K562 (cell line): ENCODE measurements at regions not wholly inside any gene's neighbourhood (a gene's known extent, or its start where the extent isn't known, plus 50 kb on each side); places are given as distances from the start of the nearest gene placed in this dataset.

ENCODE experiments used
- ATAC-seq: fragments of 200-7000 bp; cut with Tn5 transposase; 3 replicates; pipeline ENCODE4 v1.9.1; 2020; ENCODE audit warnings: moderate library complexity
- BruUV-seq: library from RNA; stranded (reverse); fragments of 400-500 nt; replicated peaks from 2 replicates; lab custom pipeline; 2021; lab: Mats Ljungman, UMichigan
- CTCF ChIA-PET: fragments of 300-600 bp; formaldehyde crosslinking; extraction: SDS; loops from one replicate; lab custom pipeline; 2021; ENCODE audit warnings: low intra/inter-chr PET ratio; lab: Yijun Ruan, JAX
- POLR2A ChIA-PET: fragments of 300-600, 350-650 bp; sonication (Branson Sonifier 250); formaldehyde crosslinking; extraction: SDS; loops from one replicate; lab custom pipeline; 2021; ENCODE audit warnings: antibody characterized with exemption, inconsistent platforms; lab: Yijun Ruan, JAX
- DNase-seq, 4 experiments: peaks; one replicate each; pipeline versions ENCODE4 v3.0.0 to v3.0.0-alpha.2; 2011 to 2018; ENCODE audit warnings: low spot score in 3 of 4, mixed read lengths in 3 of 4; ENCODE audit errors: extremely low read depth in 1 of 4
- FAIRE-seq: peaks from 2 replicates; lab custom pipeline; 2011; peaks lifted over from hg19 to GRCh38; lab: Jason Lieb, UNC
- H2AFZ ChIP-seq: 2 replicates; pipeline ENCODE4 v1.6.0; 2011; ENCODE audit warnings: low read depth, low read length, control low read depth, inconsistent platforms
- H3K27ac ChIP-seq: fragments of 200-600 bp; 3 replicates; pipeline ENCODE4 v1.8.0; 2011; ENCODE audit warnings: low read depth, mild to moderate bottlenecking, control low read depth, inconsistent platforms, low read length, moderate library complexity, mixed read lengths; ENCODE audit errors: extremely low read depth
- H3K27me3 ChIP-seq, 2 experiments: fragments of 300-600 bp in 1 of 2; 2 replicates in 1 of 2; 3 replicates in 1 of 2; pipeline versions ENCODE4 v1.6.0 to v1.8.0; 2011; ENCODE audit warnings: inconsistent platforms in 2 of 2, low read length in 2 of 2, mild to moderate bottlenecking in 1 of 2, mixed read lengths in 1 of 2, moderate library complexity in 1 of 2; ENCODE audit not compliant: control insufficient read depth in 2 of 2, insufficient read depth in 2 of 2
- H3K36me3 ChIP-seq: fragments of 300-600 bp; 3 replicates; pipeline ENCODE4 v1.8.0; 2011; ENCODE audit warnings: mild to moderate bottlenecking, low read length, inconsistent platforms; ENCODE audit not compliant: control insufficient read depth, insufficient read depth
- H3K4me1 ChIP-seq, 2 experiments: fragments of 200-600 bp in 1 of 2; replicated peaks in 1 of 2; 2 replicates in 1 of 2; 3 replicates in 1 of 2; pipeline versions ENCODE4 v1.5.1 to v1.8.0; 2011; ENCODE audit warnings: inconsistent platforms in 2 of 2, low read length in 2 of 2, mild to moderate bottlenecking in 1 of 2, mixed read lengths in 1 of 2, moderate library complexity in 1 of 2; ENCODE audit not compliant: control insufficient read depth in 2 of 2, insufficient read depth in 2 of 2
- H3K4me2 ChIP-seq: 2 replicates; pipeline ENCODE4 v1.6.1; 2011; ENCODE audit warnings: low read length, control low read depth, inconsistent platforms, mixed read lengths; ENCODE audit not compliant: insufficient read depth
- H3K4me3 ChIP-seq: fragments of 200-600 bp; sonication (generic), shearing (Covaris generic); 2 replicates; pipeline ENCODE4 v1.5.1; 2016; ENCODE audit warnings: control low read depth, inconsistent platforms
- H3K79me2 ChIP-seq: fragments of 200-600 bp; 3 replicates; pipeline ENCODE4 v1.8.0; 2011; ENCODE audit warnings: low read length, inconsistent platforms; ENCODE audit not compliant: control insufficient read depth, insufficient read depth
- H3K9ac ChIP-seq, 2 experiments: 2 replicates each; pipeline versions ENCODE4 v1.6.0 to v1.6.1; 2011; ENCODE audit warnings: low read depth in 2 of 2, low read length in 2 of 2, control low read depth in 1 of 2, inconsistent platforms in 1 of 2, mild to moderate bottlenecking in 1 of 2, mixed read lengths in 1 of 2; ENCODE audit not compliant: insufficient read depth in 1 of 2
- H3K9me1 ChIP-seq: one replicate; pipeline ENCODE4 v1.6.0; 2011; ENCODE audit warnings: inconsistent platforms, mild to moderate bottlenecking, low read length, moderate library complexity; ENCODE audit not compliant: control insufficient read depth, insufficient read depth
- H3K9me3 ChIP-seq: replicated peaks from 2 replicates; pipeline ENCODE4 v1.5.1; 2011; ENCODE audit warnings: low read depth, low read length, inconsistent platforms; ENCODE audit not compliant: control insufficient read depth, insufficient read depth
- H4K20me1 ChIP-seq: replicated peaks from 2 replicates; pipeline ENCODE4 v1.6.1; 2011; ENCODE audit warnings: low read length, inconsistent platforms, mixed read lengths; ENCODE audit not compliant: control insufficient read depth, insufficient read depth
- ATF7 ChIP-seq: fragments of 450-650 bp; IDR thresholded peaks from 2 replicates; pipeline ENCODE4 v1.7.1; 2014; ENCODE audit warnings: mild to moderate bottlenecking, moderate library complexity
- CAMTA2 ChIP-seq: fragments of 250-450 bp; sonication (Bioruptor Pico); conservative IDR thresholded peaks from 2 replicates; pipeline ENCODE4 v1.5.1; 2022
- KDM4B ChIP-seq, 2 experiments: fragments of 450-650 bp in 1 of 2; sonication (generic) in 1 of 2; IDR thresholded peaks; 2 replicates each; pipeline ENCODE4 v1.6.1; 2016 to 2017; ENCODE audit warnings: borderline replicate concordance in 2 of 2, antibody characterized with exemption in 1 of 2, low read depth in 1 of 2, mild to moderate bottlenecking in 1 of 2
- MTA2 ChIP-seq: fragments of 450-650 bp; IDR thresholded peaks from 2 replicates; pipeline ENCODE4 v1.6.1; 2016; ENCODE audit warnings: low read depth
- NFRKB ChIP-seq: fragments of 450-650 bp; IDR thresholded peaks from 2 replicates; pipeline ENCODE4 v1.6.1; 2016; ENCODE audit warnings: low read depth
- PHB ChIP-seq: fragments of 250-450 bp; sonication (Bioruptor Pico); IDR thresholded peaks from 2 replicates; pipeline ENCODE4 v1.5.0; 2021
- PHB2 ChIP-seq: fragments of 450-650 bp; IDR thresholded peaks from 2 replicates; pipeline ENCODE4 v1.6.1; 2017; ENCODE audit warnings: low read depth
- RBM14 ChIP-seq: fragments of 200-400 bp; formaldehyde crosslinking; IDR thresholded peaks from 2 replicates; pipeline ENCODE4 v1.6.1; 2018; ENCODE audit warnings: low read depth, mild to moderate bottlenecking, low read length, moderate library complexity, borderline replicate concordance; ENCODE audit not compliant: insufficient read depth
- RFX7 ChIP-seq: fragments of 250-450 bp; sonication (Bioruptor Pico); IDR thresholded peaks from 2 replicates; pipeline ENCODE4 v1.5.1; 2021; ENCODE audit warnings: mild to moderate bottlenecking
- ZNF23 ChIP-seq: fragments of 250-450 bp; sonication (Bioruptor Pico); IDR thresholded peaks from 2 replicates; pipeline ENCODE4 v1.4.0; 2020; ENCODE audit warnings: mild to moderate bottlenecking
- ZNF274 ChIP-seq: IDR thresholded peaks from 2 replicates; pipeline ENCODE4 v1.6.1; 2011; ENCODE audit warnings: low read depth, mild to moderate bottlenecking, low read length, moderate library complexity, borderline replicate concordance
- ZNF41 ChIP-seq: fragments of 250-450 bp; sonication (Bioruptor Pico); conservative IDR thresholded peaks from 2 replicates; pipeline ENCODE4 v1.4.0; 2020; ENCODE audit warnings: mild to moderate bottlenecking
- ZNF551 ChIP-seq: fragments of 250-450 bp; sonication (Bioruptor Pico); IDR thresholded peaks from 2 replicates; pipeline ENCODE4 v1.5.0; 2021; ENCODE audit warnings: mild to moderate bottlenecking, moderate library complexity
- WGBS: fragments of 100-300 bp; shearing (Covaris generic); methylation state at CpG from one replicate; pipeline ENCODE4 v1.1.6; 2016; ENCODE audit warnings: low coverage, mixed read lengths; ENCODE audit not compliant: insufficient coverage; ENCODE audit errors: missing lambda C conversion rate; 5-methylcytosine and 5-hydroxymethylcytosine counted together
- in situ Hi-C: fragments of 300-500 bp; cut with MboI; formaldehyde crosslinking; loops from 4 replicates; pipeline ENCODE4 v1.15.0; 2018; ENCODE audit warnings: inconsistent platforms, mixed read lengths
- intact Hi-C: fragments of 100-400 bp; cut with micrococcal nuclease; formaldehyde crosslinking; loops from 2 replicates; pipeline ENCODE4 v1.14.2; 2022
- TF ChIP-seq, protein P1 (sequence below): fragments of 250-450 bp; sonication (Bioruptor Pico); IDR thresholded peaks from 2 replicates; pipeline ENCODE4 v1.8.0; 2022; ENCODE audit warnings: inconsistent platforms
- TF ChIP-seq, protein P2 (sequence below): fragments of 150-350 bp; IDR thresholded peaks from 2 replicates; pipeline ENCODE4 v1.6.1; 2014; ENCODE audit warnings: low read depth, mild to moderate bottlenecking, low read length, borderline replicate concordance
- TF ChIP-seq, protein P3 (sequence below): sonication (generic); formaldehyde crosslinking; IDR thresholded peaks from 2 replicates; pipeline ENCODE4 v1.8.1; 2022; ENCODE audit warnings: missing genetic modification reagents
- TF ChIP-seq, protein P4 (sequence below): fragments of 200-800 bp; sonication (Bioruptor generic); IDR thresholded peaks from 2 replicates; pipeline ENCODE4 v1.6.1; 2017; ENCODE audit warnings: missing genetic modification characterization, missing compliant biosample characterization

DNA sequence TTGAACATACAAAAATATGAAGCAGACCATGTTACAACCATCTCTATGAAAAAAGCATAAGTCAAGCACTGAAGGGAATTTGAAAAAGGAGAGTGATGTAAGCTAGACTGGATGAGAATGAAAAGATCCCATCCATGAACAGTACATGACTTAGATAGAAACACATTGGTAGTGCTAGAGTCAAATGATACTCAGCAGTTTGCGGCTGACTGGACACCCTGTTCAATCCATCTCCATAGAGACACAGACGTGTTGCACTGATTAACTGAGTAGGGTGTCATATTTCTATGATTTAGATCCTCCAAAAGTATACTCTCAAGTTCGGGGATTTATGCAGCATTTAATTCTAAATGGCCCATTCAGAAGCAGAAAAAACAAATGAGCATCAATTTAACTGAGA, 674.3 kb upstream of the NRXN1 start:
- Histone ChIP-seq H3K9me1 (no peaks in the 10 kb centered on the region), H3K4me1 (no peaks in the 10 kb centered on the region), H3K4me3 (no peak overlapping the region), H3K9me3 (no peaks in the 10 kb centered on the region), H3K79me2 (no peaks in the 10 kb centered on the region), H4K20me1 (no peaks in the 10 kb centered on the region), H3K4me2 (no peak overlapping the region), H2AFZ (no peak overlapping the region), H3K9ac (no peak overlapping the region), H3K27me3 (no peaks in the 10 kb centered on the region), H3K27ac (no peak overlapping the region), H3K36me3 (no peaks in the 10 kb centered on the region)
- POLR2A ChIA-PET = no interaction called here
- FAIRE-seq (no peak), DNase-seq (no peak), ATAC-seq (no peak)
- CTCF ChIA-PET = no interaction called here
- in situ Hi-C loops = no loop called here
- WGBS = 2% methylated on average over 3 of the region's 3 CpGs
- intact Hi-C loops = no loop called here
- BruUV-seq = no TSS peak
- no peak for TF ChIP-seq RBM14
- TF ChIP-seq PHB (CRISPR knock-in tag) = no peak
- TF ChIP-seq, protein P1, sequence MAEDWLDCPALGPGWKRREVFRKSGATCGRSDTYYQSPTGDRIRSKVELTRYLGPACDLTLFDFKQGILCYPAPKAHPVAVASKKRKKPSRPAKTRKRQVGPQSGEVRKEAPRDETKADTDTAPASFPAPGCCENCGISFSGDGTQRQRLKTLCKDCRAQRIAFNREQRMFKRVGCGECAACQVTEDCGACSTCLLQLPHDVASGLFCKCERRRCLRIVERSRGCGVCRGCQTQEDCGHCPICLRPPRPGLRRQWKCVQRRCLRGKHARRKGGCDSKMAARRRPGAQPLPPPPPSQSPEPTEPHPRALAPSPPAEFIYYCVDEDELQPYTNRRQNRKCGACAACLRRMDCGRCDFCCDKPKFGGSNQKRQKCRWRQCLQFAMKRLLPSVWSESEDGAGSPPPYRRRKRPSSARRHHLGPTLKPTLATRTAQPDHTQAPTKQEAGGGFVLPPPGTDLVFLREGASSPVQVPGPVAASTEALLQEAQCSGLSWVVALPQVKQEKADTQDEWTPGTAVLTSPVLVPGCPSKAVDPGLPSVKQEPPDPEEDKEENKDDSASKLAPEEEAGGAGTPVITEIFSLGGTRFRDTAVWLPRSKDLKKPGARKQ (CRISPR knock-in tag) = no peak
- TF ChIP-seq KDM4B (IDR thresholded peaks at IDR 0.05; ENCODE audit: borderline replicate concordance in 2 of 2, low read depth in 1 of 2) = no peak
- TF ChIP-seq, protein P2, sequence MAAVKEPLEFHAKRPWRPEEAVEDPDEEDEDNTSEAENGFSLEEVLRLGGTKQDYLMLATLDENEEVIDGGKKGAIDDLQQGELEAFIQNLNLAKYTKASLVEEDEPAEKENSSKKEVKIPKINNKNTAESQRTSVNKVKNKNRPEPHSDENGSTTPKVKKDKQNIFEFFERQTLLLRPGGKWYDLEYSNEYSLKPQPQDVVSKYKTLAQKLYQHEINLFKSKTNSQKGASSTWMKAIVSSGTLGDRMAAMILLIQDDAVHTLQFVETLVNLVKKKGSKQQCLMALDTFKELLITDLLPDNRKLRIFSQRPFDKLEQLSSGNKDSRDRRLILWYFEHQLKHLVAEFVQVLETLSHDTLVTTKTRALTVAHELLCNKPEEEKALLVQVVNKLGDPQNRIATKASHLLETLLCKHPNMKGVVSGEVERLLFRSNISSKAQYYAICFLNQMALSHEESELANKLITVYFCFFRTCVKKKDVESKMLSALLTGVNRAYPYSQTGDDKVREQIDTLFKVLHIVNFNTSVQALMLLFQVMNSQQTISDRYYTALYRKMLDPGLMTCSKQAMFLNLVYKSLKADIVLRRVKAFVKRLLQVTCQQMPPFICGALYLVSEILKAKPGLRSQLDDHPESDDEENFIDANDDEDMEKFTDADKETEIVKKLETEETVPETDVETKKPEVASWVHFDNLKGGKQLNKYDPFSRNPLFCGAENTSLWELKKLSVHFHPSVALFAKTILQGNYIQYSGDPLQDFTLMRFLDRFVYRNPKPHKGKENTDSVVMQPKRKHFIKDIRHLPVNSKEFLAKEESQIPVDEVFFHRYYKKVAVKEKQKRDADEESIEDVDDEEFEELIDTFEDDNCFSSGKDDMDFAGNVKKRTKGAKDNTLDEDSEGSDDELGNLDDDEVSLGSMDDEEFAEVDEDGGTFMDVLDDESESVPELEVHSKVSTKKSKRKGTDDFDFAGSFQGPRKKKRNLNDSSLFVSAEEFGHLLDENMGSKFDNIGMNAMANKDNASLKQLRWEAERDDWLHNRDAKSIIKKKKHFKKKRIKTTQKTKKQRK = no peak
- TF ChIP-seq ZNF551 = no peak
- TF ChIP-seq RFX7 (CRISPR knock-in tag) = no peak
- no peak for TF ChIP-seq ATF7
- TF ChIP-seq, protein P3, sequence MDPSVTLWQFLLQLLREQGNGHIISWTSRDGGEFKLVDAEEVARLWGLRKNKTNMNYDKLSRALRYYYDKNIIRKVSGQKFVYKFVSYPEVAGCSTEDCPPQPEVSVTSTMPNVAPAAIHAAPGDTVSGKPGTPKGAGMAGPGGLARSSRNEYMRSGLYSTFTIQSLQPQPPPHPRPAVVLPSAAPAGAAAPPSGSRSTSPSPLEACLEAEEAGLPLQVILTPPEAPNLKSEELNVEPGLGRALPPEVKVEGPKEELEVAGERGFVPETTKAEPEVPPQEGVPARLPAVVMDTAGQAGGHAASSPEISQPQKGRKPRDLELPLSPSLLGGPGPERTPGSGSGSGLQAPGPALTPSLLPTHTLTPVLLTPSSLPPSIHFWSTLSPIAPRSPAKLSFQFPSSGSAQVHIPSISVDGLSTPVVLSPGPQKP (CRISPR knock-in tag) = no peak
- TF ChIP-seq, protein P4, sequence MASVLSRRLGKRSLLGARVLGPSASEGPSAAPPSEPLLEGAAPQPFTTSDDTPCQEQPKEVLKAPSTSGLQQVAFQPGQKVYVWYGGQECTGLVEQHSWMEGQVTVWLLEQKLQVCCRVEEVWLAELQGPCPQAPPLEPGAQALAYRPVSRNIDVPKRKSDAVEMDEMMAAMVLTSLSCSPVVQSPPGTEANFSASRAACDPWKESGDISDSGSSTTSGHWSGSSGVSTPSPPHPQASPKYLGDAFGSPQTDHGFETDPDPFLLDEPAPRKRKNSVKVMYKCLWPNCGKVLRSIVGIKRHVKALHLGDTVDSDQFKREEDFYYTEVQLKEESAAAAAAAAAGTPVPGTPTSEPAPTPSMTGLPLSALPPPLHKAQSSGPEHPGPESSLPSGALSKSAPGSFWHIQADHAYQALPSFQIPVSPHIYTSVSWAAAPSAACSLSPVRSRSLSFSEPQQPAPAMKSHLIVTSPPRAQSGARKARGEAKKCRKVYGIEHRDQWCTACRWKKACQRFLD (CRISPR knock-in tag) = no peak
- TF ChIP-seq PHB2 = no peak
- TF ChIP-seq NFRKB = no peak
- TF ChIP-seq ZNF41 (CRISPR knock-in tag) = no peak
- no peak for TF ChIP-seq MTA2
- no peak for TF ChIP-seq CAMTA2 (CRISPR knock-in tag)
- no peak for TF ChIP-seq ZNF274
- TF ChIP-seq ZNF23 (CRISPR knock-in tag) = no peak
